CD4-positive, alpha-beta T cell treated with Interleukin-10 for 1 hour (primary cell): ENCODE measurements at regions not wholly inside any gene's neighbourhood (a gene's known extent, or its start where the extent isn't known, plus 50 kb on each side); places are given as distances from the start of the nearest gene placed in this dataset.
A peak's percentile ranks its signal among the peaks of the same experiment; 100 is the strongest.
"Not testable (repeated sequence)": the region's sequence is repeated elsewhere in the genome, so short reads cannot be mapped to it uniquely, and the experiment has no call there.

Source experiments
- DNase-seq: peaks from one replicate; pipeline ENCODE4 v3.0.0-alpha.2; 2020

GRCh38 chr9:39674437-39675210 is 319.2 kb downstream of the SPATA31A1 start:
- DNase-seq, result not testable (repeated sequence)

GRCh38 chr9:39675211-39675553 is 319.7 kb downstream of the SPATA31A1 start:
- DNase-seq, result not testable (repeated sequence)

- DNase-seq, result not testable (repeated sequence)
Measured at GRCh38 chr9:39678534-39679263, 323.2 kb downstream of the SPATA31A1 start.

- DNase-seq, result not testable (repeated sequence)
Measured at GRCh38 chr9:39680694-39681401, 325.4 kb downstream of the SPATA31A1 start.

GRCh38 chr9:39728862-39729261 is 373.4 kb downstream of the SPATA31A1 start:
- not testable (repeated sequence) for DNase-seq

GRCh38 chr9:39744898-39745297 is 389.4 kb downstream of the SPATA31A1 start:
- not testable (repeated sequence) for DNase-seq

- DNase-seq, result not testable (repeated sequence)
Measured at GRCh38 chr9:39775570-39775969, 420.1 kb downstream of the SPATA31A1 start.

- DNase-seq, result not testable (repeated sequence)
Measured at GRCh38 chr9:39791356-39791755, 435.9 kb downstream of the SPATA31A1 start.

GRCh38 chr9:39797935-39798334 is 442.5 kb downstream of the SPATA31A1 start:
- not testable (repeated sequence) for DNase-seq

- not testable (repeated sequence) for DNase-seq
Measured at GRCh38 chr9:39799252-39799651, 443.8 kb downstream of the SPATA31A1 start.

GRCh38 chr9:39802561-39802960 is 447.1 kb downstream of the SPATA31A1 start:
- DNase-seq, result not testable (repeated sequence)

GRCh38 chr9:39809401-39810226 is 454.1 kb downstream of the SPATA31A1 start:
- peak; percentile 58 for DNase-seq

- DNase-seq, result not testable (repeated sequence)
Measured at GRCh38 chr9:39810401-39810800, 454.9 kb downstream of the SPATA31A1 start.

GRCh38 chr9:39811615-39812014 is 456.1 kb downstream of the SPATA31A1 start:
- not testable (repeated sequence) for DNase-seq

- not testable (repeated sequence) for DNase-seq
Measured at GRCh38 chr9:39828457-39828856, 473.0 kb downstream of the SPATA31A1 start.
